ENCODE measurements at regions not wholly inside any gene's neighbourhood (a gene's known extent, or its start where the extent isn't known, plus 50 kb on each side); places are given as distances from the start of the nearest gene placed in this dataset.

- no peak for DNase-seq
- Histone ChIP-seq H3K27ac (no peak overlapping the region), H3K36me3 (no peaks in the 10 kb centered on the region), H3K9me3 (no peaks in the 10 kb centered on the region), H3K4me1 (no peaks in the 10 kb centered on the region), H3K27me3 (no peaks in the 10 kb centered on the region), H3K4me3 (no peak overlapping the region)
- intact Hi-C loops (cut with DNase I; ENCODE audit: low total_unique reads) (no loop called here), in situ Hi-C loops (cut with MboI; ENCODE audit: low pct_ligation_motif_present in 1 of 4, low pct_unique_long_range_greater_than_20kb in 1 of 4, low sequenced_read_pairs in 3 of 4) (no loop called here)
- TF ChIP-seq CTCF (IDR thresholded peaks at IDR 0.05) (no peak), EP300 (IDR thresholded peaks at IDR 0.05; ENCODE audit: low read depth) (no peak), POLR2A (IDR thresholded peaks at IDR 0.05) (no peak), POLR2AphosphoS5 (IDR thresholded peaks at IDR 0.05) (no peak)
- WGBS, 2 donors (ENCODE audit: low coverage in 1 of 2) = 77 to 81% methylated on average over 2 of the region's 2 CpGs
Observed at GRCh38 chr6:104266922-104267321, 592.8 kb downstream of the HACE1 start.

- Histone ChIP-seq H3K4me1 (no peaks in the 10 kb centered on the region), H3K27me3 (no peaks in the 10 kb centered on the region), H3K9me3 (no peaks in the 10 kb centered on the region), H3K4me3 (no peak overlapping the region), H3K27ac (no peak overlapping the region), H3K36me3 (no peaks in the 10 kb centered on the region)
- TF ChIP-seq EP300 (IDR thresholded peaks at IDR 0.05; ENCODE audit: low read depth) (no peak), POLR2A (IDR thresholded peaks at IDR 0.05) (no peak), POLR2AphosphoS5 (IDR thresholded peaks at IDR 0.05) (no peak), CTCF (IDR thresholded peaks at IDR 0.05) (no peak)
- no peak for DNase-seq
- intact Hi-C loops (cut with DNase I; ENCODE audit: low total_unique reads) (no loop called here), in situ Hi-C loops (cut with MboI; ENCODE audit: low pct_ligation_motif_present in 1 of 4, low pct_unique_long_range_greater_than_20kb in 1 of 4, low sequenced_read_pairs in 3 of 4) (no loop called here)
- 60 to 69% methylated on average over 3 of the region's 3 CpGs for WGBS, 2 donors (ENCODE audit: low coverage in 1 of 2)
Observed at GRCh38 chr6:104256646-104257045, 603.1 kb downstream of the HACE1 start.

GRCh38 chr6:104253236-104253635 is 606.5 kb downstream of the HACE1 start:
- in situ Hi-C loops (cut with MboI; ENCODE audit: low pct_ligation_motif_present in 1 of 4, low pct_unique_long_range_greater_than_20kb in 1 of 4, low sequenced_read_pairs in 3 of 4) = no loop called here
- 34 to 80% methylated on average over 1 to 3 of the region's 3 CpGs for WGBS, 2 donors (ENCODE audit: low coverage in 1 of 2)
- DNase-seq = no peak

GRCh38 chr6:104252276-104252675 is 607.4 kb downstream of the HACE1 start:
- no peaks in the 10 kb centered on the region for H3K9me3 ChIP-seq
- no peak for TF ChIP-seq EP300 (IDR thresholded peaks at IDR 0.05; ENCODE audit: low read depth)
- no peak for TF ChIP-seq POLR2A (IDR thresholded peaks at IDR 0.05)
- no peak for TF ChIP-seq CTCF (IDR thresholded peaks at IDR 0.05)
- TF ChIP-seq POLR2AphosphoS5 (IDR thresholded peaks at IDR 0.05) = no peak
- intact Hi-C loops (cut with DNase I; ENCODE audit: low total_unique reads) = no loop called here
- no peak overlapping the region for H3K4me3 ChIP-seq
- DNase-seq = no peak
- no peaks in the 10 kb centered on the region for H3K36me3 ChIP-seq
- no peak overlapping the region for H3K27ac ChIP-seq
- in situ Hi-C loops (cut with MboI; ENCODE audit: low pct_ligation_motif_present in 1 of 4, low pct_unique_long_range_greater_than_20kb in 1 of 4, low sequenced_read_pairs in 3 of 4) = no loop called here
- H3K27me3 ChIP-seq = no peaks in the 10 kb centered on the region
- H3K4me1 ChIP-seq = no peaks in the 10 kb centered on the region

More at GRCh38 chr6:104253236-104253635, 606.5 kb downstream of the HACE1 start:
- Histone ChIP-seq H3K4me3 (no peak overlapping the region), H3K9me3 (no peaks in the 10 kb centered on the region), H3K36me3 (no peaks in the 10 kb centered on the region), H3K4me1 (no peaks in the 10 kb centered on the region), H3K27ac (no peak overlapping the region), H3K27me3 (no peaks in the 10 kb centered on the region)
- intact Hi-C loops (cut with DNase I; ENCODE audit: low total_unique reads) = no loop called here
- TF ChIP-seq CTCF (IDR thresholded peaks at IDR 0.05) (no peak), POLR2A (IDR thresholded peaks at IDR 0.05) (no peak), EP300 (IDR thresholded peaks at IDR 0.05; ENCODE audit: low read depth) (no peak), POLR2AphosphoS5 (IDR thresholded peaks at IDR 0.05) (no peak)
